GDM1 (cell line): ENCODE measurements at regions not wholly inside any gene's neighbourhood (a gene's known extent, or its start where the extent isn't known, plus 50 kb on each side); places are given as distances from the start of the nearest gene placed in this dataset.

ENCODE experiments used
- DNase-seq: peaks from one replicate; lab custom pipeline; 2025; lab: John Stamatoyannopoulos, UW

GRCh38 chr6:21648475-21649050 lies 55.0 kb downstream of the SOX4 start:
- no peak for DNase-seq

GRCh38 chr6:21653323-21653722 lies 59.8 kb downstream of the SOX4 start:
- no peak for DNase-seq

- no peak for DNase-seq
Measured at GRCh38 chr6:21653905-21654304, 60.4 kb downstream of the SOX4 start.

- DNase-seq, result no peak
Measured at GRCh38 chr6:21654361-21654760, 60.8 kb downstream of the SOX4 start.

- no peak for DNase-seq
Measured at GRCh38 chr6:21663966-21664313, 70.4 kb downstream of the SOX4 start.

- DNase-seq, result no peak
Measured at GRCh38 chr6:21664314-21665109, 71.0 kb downstream of the SOX4 start.

GRCh38 chr6:21665110-21665391 lies 71.5 kb downstream of the SOX4 start:
- no peak for DNase-seq

- no peak for DNase-seq
Measured at GRCh38 chr6:21665392-21666200, 72.0 kb downstream of the SOX4 start.

GRCh38 chr6:21666201-21666691 lies 72.7 kb downstream of the SOX4 start:
- DNase-seq, result no peak

- DNase-seq, result no peak
Measured at GRCh38 chr6:21666853-21667681, 73.5 kb downstream of the SOX4 start.

GRCh38 chr6:21668795-21669194 lies 75.2 kb downstream of the SOX4 start:
- DNase-seq, result no peak

GRCh38 chr6:21676769-21677168 lies 83.2 kb downstream of the SOX4 start:
- DNase-seq, result no peak

- DNase-seq, result no peak
Measured at GRCh38 chr6:21678990-21679389, 85.4 kb downstream of the SOX4 start.

GRCh38 chr6:21679761-21680265 lies 86.3 kb downstream of the SOX4 start:
- no peak for DNase-seq

GRCh38 chr6:21680611-21681010 lies 87.1 kb downstream of the SOX4 start:
- DNase-seq, result no peak

GRCh38 chr6:21690489-21690888 lies 96.9 kb downstream of the SOX4 start:
- no peak for DNase-seq

GRCh38 chr6:21691685-21692346 lies 98.3 kb downstream of the SOX4 start:
- DNase-seq, result no peak

GRCh38 chr6:21692721-21693120 lies 99.2 kb downstream of the SOX4 start:
- DNase-seq, result no peak

- no peak for DNase-seq
Measured at GRCh38 chr6:21694168-21694567, 100.6 kb downstream of the SOX4 start.

- no peak for DNase-seq
Measured at GRCh38 chr6:21707524-21708319, 114.2 kb downstream of the SOX4 start.

GRCh38 chr6:21708320-21708580 lies 114.7 kb downstream of the SOX4 start:
- DNase-seq, result no peak
